OCI-LY3 (cell line): ENCODE measurements at regions not wholly inside any gene's neighbourhood (a gene's known extent, or its start where the extent isn't known, plus 50 kb on each side); places are given as distances from the start of the nearest gene placed in this dataset.

Experiments used
- H2AFZ ChIP-seq: fragments of 200-600, 300-600 bp; shearing (Covaris generic); 2 replicates; pipeline ENCODE4 v1.6.0; 2014; ENCODE audit warnings: antibody characterized with exemption, low read depth, low read length
- H3K27ac ChIP-seq: fragments of 200-600, 300-600 bp; sonication (generic); 2 replicates; pipeline ENCODE4 v1.5.1; 2014; ENCODE audit warnings: mild to moderate bottlenecking, low read length, moderate library complexity, mixed read lengths
- H3K27me3 ChIP-seq: fragments of 200-600, 300-600 bp; sonication (generic); 2 replicates; pipeline ENCODE4 v1.6.1; 2014; ENCODE audit warnings: low read depth, low read length, mixed read lengths
- H3K36me3 ChIP-seq: fragments of 200-600, 300-600 bp; sonication (generic); replicated peaks from 2 replicates; pipeline ENCODE3; 2014; ENCODE audit warnings: low read depth, low read length, mixed read lengths
- H3K4me1 ChIP-seq: fragments of 300-600, 200-600 bp; sonication (generic); 2 replicates; pipeline ENCODE4 v1.6.1; 2014; ENCODE audit warnings: low read length, mixed read lengths
- H3K4me2 ChIP-seq: fragments of 200-600, 300-600 bp; sonication (generic); 2 replicates; pipeline ENCODE4 v1.6.1; 2014; ENCODE audit warnings: low read length, mixed read lengths
- H3K4me3 ChIP-seq: fragments of 300-600, 200-600 bp; sonication (generic); 2 replicates; pipeline ENCODE4 v1.5.1; 2014; ENCODE audit warnings: antibody characterized with exemption, mild to moderate bottlenecking, low read length, moderate library complexity
- H3K79me2 ChIP-seq: fragments of 300-600, 200-600 bp; shearing (Covaris generic); 2 replicates; pipeline ENCODE4 v1.6.1; 2014; ENCODE audit warnings: mild to moderate bottlenecking, low read length, mixed read lengths
- H3K9ac ChIP-seq: fragments of 300-600, 200-600 bp; shearing (Covaris generic); 2 replicates; pipeline ENCODE4 v1.6.0; 2014; ENCODE audit warnings: mild to moderate bottlenecking, low read length, moderate library complexity
- H3K9me3 ChIP-seq: fragments of 200-600, 300-600 bp; shearing (Covaris generic); 2 replicates; pipeline ENCODE4 v1.6.1; 2014; ENCODE audit warnings: low read length, mixed read lengths; ENCODE audit not compliant: insufficient read depth
- H4K20me1 ChIP-seq: fragments of 200-600, 300-600 bp; sonication (generic); 2 replicates; pipeline ENCODE4 v1.6.1; 2016; ENCODE audit warnings: low read length, mixed read lengths; ENCODE audit not compliant: insufficient read depth
- EZH2phosphoT487 ChIP-seq: fragments of 200-600 bp; shearing (Covaris generic); IDR thresholded peaks from 2 replicates; pipeline ENCODE4 v1.6.1; 2018; ENCODE audit warnings: antibody characterized with exemption, mixed run types, low read depth
- TF ChIP-seq, protein P1 (sequence below): fragments of 200-600, 300-600 bp; sonication (generic); IDR thresholded peaks from 2 replicates; pipeline ENCODE4 v1.5.1; 2014; ENCODE audit warnings: antibody characterized with exemption, low read length, low read depth

DNA sequence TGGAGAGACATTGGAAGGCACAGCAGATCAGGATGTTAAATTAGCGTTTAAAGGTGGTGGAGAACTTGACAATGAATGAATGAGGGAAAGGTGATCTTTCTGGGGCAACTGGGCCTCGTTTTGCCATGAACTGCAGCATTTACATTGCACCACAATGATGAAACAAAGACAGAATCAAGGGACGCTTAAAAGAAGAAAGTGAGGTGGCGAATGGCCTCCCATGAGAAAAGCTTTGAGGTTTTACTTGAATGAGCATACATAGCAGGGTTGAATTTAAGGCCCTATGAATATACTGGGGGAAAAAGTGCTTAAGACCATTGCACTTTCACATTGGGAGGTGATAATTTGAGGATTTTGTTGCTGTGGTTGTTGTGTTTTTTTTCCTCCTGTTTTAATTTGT, 476.4 kb downstream of the ISL1 start:
- Histone ChIP-seq H3K36me3 (no peaks in the 10 kb centered on the region), H3K9me3 (no peaks in the 10 kb centered on the region), H3K9ac (no peak overlapping the region), H3K79me2 (no peaks in the 10 kb centered on the region), H3K4me1 (no peaks in the 10 kb centered on the region), H4K20me1 (no peaks in the 10 kb centered on the region), H3K4me2 (no peak overlapping the region), H2AFZ (no peak overlapping the region), H3K27me3 (no peaks in the 10 kb centered on the region), H3K27ac (no peak overlapping the region), H3K4me3 (no peak overlapping the region)
- TF ChIP-seq EZH2phosphoT487: no peak
- TF ChIP-seq, protein P1, sequence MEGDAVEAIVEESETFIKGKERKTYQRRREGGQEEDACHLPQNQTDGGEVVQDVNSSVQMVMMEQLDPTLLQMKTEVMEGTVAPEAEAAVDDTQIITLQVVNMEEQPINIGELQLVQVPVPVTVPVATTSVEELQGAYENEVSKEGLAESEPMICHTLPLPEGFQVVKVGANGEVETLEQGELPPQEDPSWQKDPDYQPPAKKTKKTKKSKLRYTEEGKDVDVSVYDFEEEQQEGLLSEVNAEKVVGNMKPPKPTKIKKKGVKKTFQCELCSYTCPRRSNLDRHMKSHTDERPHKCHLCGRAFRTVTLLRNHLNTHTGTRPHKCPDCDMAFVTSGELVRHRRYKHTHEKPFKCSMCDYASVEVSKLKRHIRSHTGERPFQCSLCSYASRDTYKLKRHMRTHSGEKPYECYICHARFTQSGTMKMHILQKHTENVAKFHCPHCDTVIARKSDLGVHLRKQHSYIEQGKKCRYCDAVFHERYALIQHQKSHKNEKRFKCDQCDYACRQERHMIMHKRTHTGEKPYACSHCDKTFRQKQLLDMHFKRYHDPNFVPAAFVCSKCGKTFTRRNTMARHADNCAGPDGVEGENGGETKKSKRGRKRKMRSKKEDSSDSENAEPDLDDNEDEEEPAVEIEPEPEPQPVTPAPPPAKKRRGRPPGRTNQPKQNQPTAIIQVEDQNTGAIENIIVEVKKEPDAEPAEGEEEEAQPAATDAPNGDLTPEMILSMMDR: no peak

DNA sequence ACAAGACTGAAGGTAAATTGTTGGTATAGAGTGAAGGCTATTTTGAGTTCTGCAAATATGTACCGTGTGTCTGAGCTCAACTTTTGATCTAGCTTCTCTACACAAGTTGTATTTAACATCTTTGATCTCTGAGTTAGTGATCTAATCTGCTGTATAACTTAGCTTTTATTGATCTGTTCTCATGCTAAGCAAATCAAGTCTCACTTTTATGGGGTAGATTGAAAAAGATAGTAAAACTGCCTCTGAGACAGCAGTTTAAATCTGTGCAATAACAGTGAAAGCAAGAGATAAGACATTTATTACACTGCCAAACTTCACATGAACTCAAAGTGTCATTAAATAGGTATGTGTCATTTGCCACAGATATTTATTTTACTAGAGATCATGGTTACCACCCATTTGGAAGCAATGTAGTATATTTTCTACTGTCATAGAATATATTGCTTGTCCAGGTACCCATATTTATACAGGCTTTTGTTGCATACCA, 477.3 kb downstream of the ISL1 start:
- H3K4me1 ChIP-seq: no peaks in the 10 kb centered on the region
- no peaks in the 10 kb centered on the region for H3K79me2 ChIP-seq
- H3K36me3 ChIP-seq: no peaks in the 10 kb centered on the region
- no peaks in the 10 kb centered on the region for H4K20me1 ChIP-seq
- H2AFZ ChIP-seq: no peak overlapping the region
- H3K4me3 ChIP-seq: no peak overlapping the region
- no peaks in the 10 kb centered on the region for H3K9me3 ChIP-seq
- H3K9ac ChIP-seq: no peak overlapping the region
- H3K4me2 ChIP-seq: no peak overlapping the region
- H3K27ac ChIP-seq: no peak overlapping the region
- H3K27me3 ChIP-seq: no peaks in the 10 kb centered on the region
- TF ChIP-seq, protein P1: no peak
- no peak for TF ChIP-seq EZH2phosphoT487

DNA sequence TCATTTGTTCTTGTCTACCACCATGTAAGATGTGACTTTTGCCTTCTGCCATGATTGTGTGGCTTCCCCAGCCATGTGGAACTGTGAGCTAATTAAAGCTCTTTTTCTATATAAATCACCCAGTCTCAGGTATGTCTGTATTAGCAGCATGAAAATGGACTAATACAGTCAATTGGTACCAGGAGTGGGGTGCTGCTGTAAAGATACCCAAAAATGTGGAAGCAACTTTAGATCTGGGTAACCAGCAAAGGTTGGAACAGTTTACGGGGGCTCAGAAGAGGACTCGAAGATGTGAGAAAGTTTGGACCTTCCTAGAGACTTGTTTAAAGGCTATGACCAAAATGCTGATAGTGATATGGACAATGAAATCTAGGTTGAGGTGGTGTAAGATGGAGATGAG, 488.9 kb downstream of the ISL1 start:
- H3K27ac ChIP-seq: no peak overlapping the region
- H3K4me2 ChIP-seq: no peak overlapping the region
- no peaks in the 10 kb centered on the region for H3K27me3 ChIP-seq
- H3K4me3 ChIP-seq: no peak overlapping the region
- H3K36me3 ChIP-seq: no peaks in the 10 kb centered on the region
- H2AFZ ChIP-seq: no peak overlapping the region
- H3K4me1 ChIP-seq: no peaks in the 10 kb centered on the region
- no peak for TF ChIP-seq EZH2phosphoT487
- TF ChIP-seq, protein P1: no peak
- H3K79me2 ChIP-seq: no peaks in the 10 kb centered on the region
- no peaks in the 10 kb centered on the region for H3K9me3 ChIP-seq
- H3K9ac ChIP-seq: no peak overlapping the region
- no peaks in the 10 kb centered on the region for H4K20me1 ChIP-seq

DNA sequence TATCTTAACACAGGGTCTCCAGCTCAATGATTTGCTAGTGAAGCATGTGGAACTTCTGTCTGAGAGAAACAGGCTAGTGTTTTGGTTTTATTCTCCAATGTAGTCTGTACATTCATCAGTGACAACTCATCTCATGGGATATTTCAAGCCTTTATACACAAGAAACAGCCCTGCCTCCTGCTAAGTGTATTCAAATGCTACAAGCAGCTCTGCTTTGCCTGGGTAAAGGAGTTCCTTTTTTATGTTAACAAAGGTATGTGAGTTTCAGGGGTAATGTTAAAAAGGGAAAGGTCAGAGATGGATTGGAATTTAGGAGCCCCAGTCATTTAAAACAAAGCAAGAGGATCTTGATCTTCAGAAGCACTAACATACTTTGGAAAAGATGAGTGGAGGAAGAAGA, 498.7 kb downstream of the ISL1 start:
- Histone ChIP-seq H3K9ac (no peak overlapping the region), H4K20me1 (no peaks in the 10 kb centered on the region), H3K4me1 (no peaks in the 10 kb centered on the region), H3K9me3 (no peaks in the 10 kb centered on the region), H3K27me3 (no peaks in the 10 kb centered on the region), H3K27ac (no peak overlapping the region), H2AFZ (no peak overlapping the region), H3K4me3 (no peak overlapping the region), H3K79me2 (no peaks in the 10 kb centered on the region), H3K36me3 (no peaks in the 10 kb centered on the region), H3K4me2 (no peak overlapping the region)
- no peak for TF ChIP-seq EZH2phosphoT487
- TF ChIP-seq, protein P1: no peak
